IMR-90 (cell line): ENCODE measurements at regions not wholly inside any gene's neighbourhood (a gene's known extent, or its start where the extent isn't known, plus 50 kb on each side); places are given as distances from the start of the nearest gene placed in this dataset.

Experiments used
- CEBPB ChIP-seq: IDR thresholded peaks from 2 replicates; pipeline ENCODE4 v1.6.1; 2012; ENCODE audit warnings: low read depth, low read length, improper control_type of control experiment
- CTCF ChIP-seq: conservative IDR thresholded peaks from 2 replicates; pipeline ENCODE4 v1.5.1; 2012; ENCODE audit warnings: mild to moderate bottlenecking, low read depth, low read length, improper control_type of control experiment
- ELK1 ChIP-seq: fragments of 150-350 bp; IDR thresholded peaks from 2 replicates; pipeline ENCODE4 v1.6.1; 2016; ENCODE audit warnings: low read depth, mild to moderate bottlenecking, low read length, moderate library complexity, borderline replicate concordance
- MAFK ChIP-seq: IDR thresholded peaks from 2 replicates; pipeline ENCODE4 v1.6.1; 2012; ENCODE audit warnings: low read depth, low read length, improper control_type of control experiment
- MAZ ChIP-seq: IDR thresholded peaks from 2 replicates; pipeline ENCODE4 v1.6.1; 2012; ENCODE audit warnings: low read depth, mild to moderate bottlenecking, low read length, improper control_type of control experiment, moderate library complexity, borderline replicate concordance
- MXI1 ChIP-seq: IDR thresholded peaks from 2 replicates; pipeline ENCODE4 v1.6.1; 2012; ENCODE audit warnings: low read depth, mild to moderate bottlenecking, low read length, moderate library complexity, borderline replicate concordance
- POLR2A ChIP-seq: IDR thresholded peaks from 2 replicates; pipeline ENCODE4 v1.6.1; 2012; ENCODE audit warnings: mild to moderate bottlenecking, low read depth, low read length
- RAD21 ChIP-seq: IDR thresholded peaks from 2 replicates; pipeline ENCODE4 v1.6.1; 2012; ENCODE audit warnings: low read length, improper control_type of control experiment
- RFX5 ChIP-seq: IDR thresholded peaks from 2 replicates; pipeline ENCODE4 v1.8.0; 2012; ENCODE audit warnings: low read depth, mild to moderate bottlenecking, low read length, moderate library complexity
- SMC3 ChIP-seq: fragments of 150-350 bp; IDR thresholded peaks from 2 replicates; pipeline ENCODE4 v1.6.1; 2016; ENCODE audit warnings: low read depth, mild to moderate bottlenecking, antibody characterized with exemption, low read length, moderate library complexity

DNA sequence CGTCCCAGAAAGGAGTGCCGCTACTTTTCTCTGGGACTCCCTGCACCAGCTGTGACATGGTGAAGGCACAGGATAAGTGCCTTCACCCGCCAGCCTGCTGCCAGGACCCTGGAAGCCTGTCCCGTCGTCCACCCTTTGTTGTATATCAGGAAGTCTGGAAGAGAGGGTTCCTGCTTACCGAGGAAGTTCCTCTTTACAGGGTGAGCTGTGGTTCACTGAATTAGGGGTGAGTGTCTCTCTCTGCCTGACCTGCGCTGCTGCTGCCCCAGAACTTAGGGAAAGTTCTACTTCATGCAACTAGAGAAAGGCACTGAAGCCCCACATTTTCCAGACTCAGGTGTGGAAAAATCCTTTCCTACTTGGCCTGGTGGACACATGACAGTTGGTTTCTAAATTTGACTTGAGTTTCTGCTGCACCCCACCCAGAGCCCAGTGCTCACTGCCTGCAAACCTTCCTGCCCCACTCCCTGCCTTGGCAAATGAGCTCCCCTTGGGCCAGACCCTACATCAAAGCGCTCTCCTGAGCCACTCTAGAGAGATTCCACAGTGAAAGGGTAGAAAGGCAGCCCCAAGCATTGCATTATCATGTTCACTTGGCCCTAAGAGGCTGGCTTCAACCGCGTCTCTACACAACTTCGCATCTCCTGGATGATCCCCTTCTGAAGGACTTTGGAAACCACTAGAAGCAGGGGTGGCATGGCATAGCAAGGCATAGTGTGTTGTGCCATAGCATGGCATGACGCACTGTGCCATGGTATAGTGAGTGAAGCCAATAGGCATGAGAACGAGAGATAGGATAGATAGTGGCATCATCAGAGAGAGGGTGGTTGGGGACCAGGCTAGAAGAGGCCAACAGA is 215.8 kb upstream of the CDYL start:
- TF ChIP-seq CTCF (no peak), MXI1 (no peak), RFX5 (no peak), POLR2A (no peak), MAFK (no peak), MAZ (no peak), CEBPB (no peak), SMC3 (no peak), RAD21 (no peak), ELK1 (no peak)
